ENCODE measurements at regions not wholly inside any gene's neighbourhood (a gene's known extent, or its start where the extent isn't known, plus 50 kb on each side); places are given as distances from the start of the nearest gene placed in this dataset.

DNA sequence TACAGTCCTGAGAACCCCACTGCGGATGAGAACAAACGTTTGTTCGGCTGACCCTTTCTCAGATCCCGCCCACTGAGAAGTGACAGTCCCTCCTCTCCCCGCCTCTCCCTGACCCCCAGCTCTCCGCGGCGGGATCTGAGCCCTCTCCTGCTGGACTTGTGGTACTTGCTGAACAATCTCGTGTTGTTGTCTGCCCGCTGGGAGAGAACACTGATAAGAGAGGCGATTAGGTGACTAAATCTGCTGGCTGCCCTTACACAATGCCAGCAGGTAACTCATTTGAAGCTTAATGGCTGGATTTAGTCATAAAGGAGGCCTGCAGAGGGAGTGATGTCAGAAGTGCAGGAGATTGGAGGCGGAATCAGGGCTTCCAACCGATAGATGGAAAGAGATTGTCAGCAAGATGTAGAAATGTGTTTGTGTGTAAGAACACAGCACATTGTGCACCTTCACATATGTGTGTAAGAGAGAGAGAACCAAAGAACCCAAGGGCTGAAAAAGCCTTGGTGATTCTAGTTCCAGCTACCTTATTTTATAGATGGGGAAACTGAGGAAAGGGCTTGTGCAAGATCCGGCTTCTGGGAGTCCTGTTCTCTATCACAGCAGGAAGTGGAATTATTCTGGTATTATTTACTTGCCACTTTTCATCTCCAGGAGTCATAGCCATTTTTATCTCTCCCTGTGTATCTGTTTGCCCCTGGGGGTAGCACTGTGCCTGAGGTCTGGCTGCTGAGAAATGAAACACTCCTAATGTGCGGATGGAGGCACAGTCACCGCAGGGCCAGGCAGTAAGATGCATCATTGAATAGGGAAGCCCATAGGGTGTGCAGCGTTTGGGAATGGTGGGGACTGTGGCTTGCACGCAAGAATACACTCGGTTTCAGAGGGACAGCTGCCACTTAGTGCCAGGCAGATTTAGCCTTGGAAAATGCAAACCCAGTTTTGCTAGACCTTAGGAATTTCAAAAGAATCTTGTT lies 203.7 kb upstream of the MSX2 start:
- Histone ChIP-seq H3K36me3 (no peaks in the 10 kb centered on the region), H3K27ac (no peak overlapping the region), H3K27me3 (peaks cover 44% of the 10 kb centered on the region), H3K4me3 (no peak overlapping the region), H3K4me1 (no peaks in the 10 kb centered on the region), H3K9me3 (peaks cover 0 to 8% (median 0%) of the 10 kb centered on the region in 3 donors)
- ATAC-seq, result no peak
- WGBS, 2 donors (ENCODE audit: low coverage in 1 of 2), result 62 to 74% methylated on average over 7 to 11 of the region's 19 CpGs
- TF ChIP-seq EP300 (IDR thresholded peaks at IDR 0.05) (no peak), CTCF (IDR thresholded peaks at IDR 0.05) (no peak), POLR2AphosphoS5 (IDR thresholded peaks at IDR 0.05) (no peak), POLR2A (IDR thresholded peaks at IDR 0.05) (no peak)

DNA sequence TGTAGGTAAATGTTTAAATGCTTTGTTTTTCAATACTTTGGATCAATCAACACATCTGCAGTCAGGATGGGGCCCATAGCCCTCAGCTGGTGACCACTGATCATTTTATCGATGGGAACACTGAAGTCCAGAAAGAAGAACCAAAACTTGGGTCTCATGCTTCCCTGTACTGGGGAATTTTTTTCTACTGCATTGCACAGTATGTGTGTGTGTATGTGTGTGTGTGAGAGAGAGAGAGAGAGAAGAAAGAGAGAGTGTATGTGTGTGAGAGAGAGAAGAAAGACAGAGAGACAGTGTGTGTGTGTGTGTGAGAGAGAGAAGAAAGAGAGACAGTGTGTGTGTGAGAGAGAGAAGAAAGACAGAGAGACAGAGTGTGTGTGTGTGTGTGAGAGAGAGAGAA lies 202.9 kb upstream of the MSX2 start:
- WGBS, 2 donors (ENCODE audit: low coverage in 1 of 2), result 86% methylated on average over 1 of the region's 1 CpG; no CpG with 5 or more reads in 1 of the 2 donors
- no peak for TF ChIP-seq POLR2A (IDR thresholded peaks at IDR 0.05)
- TF ChIP-seq POLR2AphosphoS5 (IDR thresholded peaks at IDR 0.05), result no peak
- no peak for TF ChIP-seq EP300 (IDR thresholded peaks at IDR 0.05)
- TF ChIP-seq CTCF (IDR thresholded peaks at IDR 0.05), result no peak
- ATAC-seq, result no peak
- Histone ChIP-seq H3K9me3 (peaks cover 0 to 8% (median 0%) of the 10 kb centered on the region in 3 donors), H3K27ac (no peak overlapping the region), H3K4me1 (no peaks in the 10 kb centered on the region), H3K36me3 (no peaks in the 10 kb centered on the region), H3K27me3 (peaks cover 44% of the 10 kb centered on the region), H3K4me3 (no peak overlapping the region)

DNA sequence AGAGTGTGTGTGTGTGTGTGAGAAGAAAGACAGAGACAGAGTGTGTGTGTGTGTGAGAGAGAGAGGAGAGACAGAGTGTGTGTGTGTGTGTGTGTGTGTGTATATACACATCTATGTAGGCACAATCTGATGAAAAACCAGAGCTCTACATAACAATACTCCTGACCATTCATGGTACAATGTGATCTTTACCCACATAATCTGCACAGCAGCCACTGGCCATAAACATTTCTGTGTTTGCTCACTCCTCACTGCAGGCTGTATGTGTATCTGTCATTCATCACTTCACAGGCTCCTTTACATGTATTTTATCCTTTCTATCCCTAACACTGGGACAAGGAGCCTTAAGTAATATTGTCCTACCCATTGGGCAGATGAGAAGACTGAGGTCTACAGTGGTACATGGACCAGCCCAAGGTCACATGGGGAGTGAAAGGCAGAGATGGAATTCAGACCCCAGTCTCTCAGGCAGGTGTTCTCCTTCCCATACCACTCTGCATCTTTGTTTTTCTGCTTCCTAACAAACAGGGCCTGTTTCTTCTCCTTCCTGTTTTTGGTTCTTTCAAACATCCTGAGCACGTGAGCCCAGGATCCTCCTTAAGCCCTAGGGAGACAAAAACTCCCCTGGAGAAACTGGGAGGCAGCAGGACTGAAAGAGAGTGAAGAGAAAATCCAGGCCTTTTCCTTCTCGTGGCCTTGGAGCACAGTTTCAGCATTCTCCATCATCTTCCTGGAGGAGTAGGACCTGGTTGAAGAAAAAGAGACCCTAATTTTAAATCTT lies 201.7 kb upstream of the MSX2 start:
- H3K27me3 ChIP-seq, result peaks cover 36% of the 10 kb centered on the region
- WGBS, 2 donors (ENCODE audit: low coverage in 1 of 2), result 41 to 46% methylated on average over 2 of the region's 2 CpGs
- no peak overlapping the region for H3K4me3 ChIP-seq
- no peaks in the 10 kb centered on the region for H3K36me3 ChIP-seq
- no peak for TF ChIP-seq EP300 (IDR thresholded peaks at IDR 0.05)
- TF ChIP-seq CTCF (IDR thresholded peaks at IDR 0.05), result no peak
- TF ChIP-seq POLR2AphosphoS5 (IDR thresholded peaks at IDR 0.05), result no peak
- no peak for TF ChIP-seq POLR2A (IDR thresholded peaks at IDR 0.05)
- H3K4me1 ChIP-seq, result no peaks in the 10 kb centered on the region
- no peak overlapping the region for H3K27ac ChIP-seq
- no peak for ATAC-seq
- no peaks in the 10 kb centered on the region for H3K9me3 ChIP-seq

- H3K27ac ChIP-seq, result no peak overlapping the region
- WGBS, 2 donors (ENCODE audit: low coverage in 1 of 2), result 64 to 75% methylated on average over 4 to 6 of the region's 6 CpGs
- no peak for ATAC-seq
- no peaks in the 10 kb centered on the region for H3K9me3 ChIP-seq
- TF ChIP-seq CTCF (IDR thresholded peaks at IDR 0.05), result no peak
- no peak for TF ChIP-seq POLR2AphosphoS5 (IDR thresholded peaks at IDR 0.05)
- no peak for TF ChIP-seq EP300 (IDR thresholded peaks at IDR 0.05)
- no peak for TF ChIP-seq POLR2A (IDR thresholded peaks at IDR 0.05)
- no peak overlapping the region for H3K4me3 ChIP-seq
- no peaks in the 10 kb centered on the region for H3K4me1 ChIP-seq
- H3K36me3 ChIP-seq, result no peaks in the 10 kb centered on the region
- H3K27me3 ChIP-seq, result peaks cover 36% of the 10 kb centered on the region
These were observed 200.9 kb upstream of the MSX2 start for GRCh38 chr5:174523311-174524071.

Data from gastroesophageal sphincter (tissue), 4 donors.